Central memory CD8-positive, alpha-beta T cell (primary cell): ENCODE measurements at regions not wholly inside any gene's neighbourhood (a gene's known extent, or its start where the extent isn't known, plus 50 kb on each side); places are given as distances from the start of the nearest gene placed in this dataset.

ENCODE experiments used
- ATAC-seq: fragments of 150-1000 bp; cut with Tn5 transposase; replicated peaks from 2 replicates; pipeline ENCODE4 v1.10.0; 2022; ENCODE audit warnings: mild to moderate bottlenecking, moderate FRiP score, moderate number of reproducible peaks; ENCODE audit not compliant: poor library complexity, severe bottlenecking; ENCODE audit errors: extremely low read depth
- DNase-seq, 2 donors: peaks; one replicate each; pipeline ENCODE4 v3.0.0; 2021; ENCODE audit warnings: low spot score in 2 of 2
- H3K27ac Mint-ChIP-seq: one replicate; pipeline ENCODE4 v1.8.0; 2022; ENCODE audit warnings: low read depth, mild to moderate bottlenecking, moderate library complexity, mixed read lengths
- H3K27me3 Mint-ChIP-seq: one replicate; pipeline ENCODE4 v1.8.0; 2022; ENCODE audit warnings: mixed read lengths
- H3K36me3 Mint-ChIP-seq: one replicate; pipeline ENCODE4 v1.8.0; 2022; ENCODE audit warnings: mild to moderate bottlenecking, moderate library complexity, mixed read lengths; ENCODE audit not compliant: insufficient read depth
- H3K4me1 Mint-ChIP-seq: one replicate; pipeline ENCODE4 v1.8.0; 2022; ENCODE audit warnings: mixed read lengths
- H3K4me3 Mint-ChIP-seq: one replicate; pipeline ENCODE4 v1.8.0; 2022; ENCODE audit warnings: mild to moderate bottlenecking, moderate library complexity, mixed read lengths
- H3K9me3 Mint-ChIP-seq: one replicate; pipeline ENCODE4 v1.8.0; 2022; ENCODE audit warnings: mixed read lengths

- H3K27me3 Mint-ChIP-seq: no peaks in the 10 kb centered on the region
- H3K27ac Mint-ChIP-seq: no peak overlapping the region
- no peaks in the 10 kb centered on the region for H3K4me1 Mint-ChIP-seq
- ATAC-seq (no peak), DNase-seq (no peak)
- H3K4me3 Mint-ChIP-seq: no peak overlapping the region
- H3K36me3 Mint-ChIP-seq: no peaks in the 10 kb centered on the region
- H3K9me3 Mint-ChIP-seq: peaks cover 21% of the 10 kb centered on the region
These were observed 764.5 kb upstream of the ADAMTS16 start for GRCh38 chr5:4375640-4376039.

GRCh38 chr5:4383102-4383501, 757.0 kb upstream of the ADAMTS16 start:
- Mint-ChIP-seq H3K36me3 (no peaks in the 10 kb centered on the region), H3K4me3 (no peak overlapping the region), H3K9me3 (peaks cover 12% of the 10 kb centered on the region), H3K4me1 (no peaks in the 10 kb centered on the region), H3K27ac (no peak overlapping the region), H3K27me3 (no peaks in the 10 kb centered on the region)
- no peak for ATAC-seq
- DNase-seq: no peak

- Mint-ChIP-seq H3K27me3 (no peaks in the 10 kb centered on the region), H3K27ac (no peak overlapping the region), H3K4me1 (no peaks in the 10 kb centered on the region), H3K9me3 (peaks cover 9% of the 10 kb centered on the region), H3K36me3 (no peaks in the 10 kb centered on the region), H3K4me3 (no peak overlapping the region)
- no peak for DNase-seq
- ATAC-seq: no peak
These were observed 756.5 kb upstream of the ADAMTS16 start for GRCh38 chr5:4383518-4384198.

GRCh38 chr5:4384649-4385048, 755.5 kb upstream of the ADAMTS16 start:
- Mint-ChIP-seq H3K9me3 (peaks cover 5% of the 10 kb centered on the region), H3K27ac (no peak overlapping the region), H3K27me3 (no peaks in the 10 kb centered on the region), H3K4me1 (no peaks in the 10 kb centered on the region), H3K36me3 (no peaks in the 10 kb centered on the region), H3K4me3 (no peak overlapping the region)
- DNase-seq (no peak), ATAC-seq (no peak)

- H3K4me3 Mint-ChIP-seq: no peak overlapping the region
- no peak for ATAC-seq
These were observed 754.0 kb upstream of the ADAMTS16 start for GRCh38 chr5:4386152-4386551.

GRCh38 chr5:4387290-4387689, 752.8 kb upstream of the ADAMTS16 start:
- Mint-ChIP-seq H3K36me3 (no peaks in the 10 kb centered on the region), H3K27ac (no peak overlapping the region), H3K27me3 (no peaks in the 10 kb centered on the region), H3K4me1 (no peaks in the 10 kb centered on the region), H3K4me3 (no peak overlapping the region), H3K9me3 (peaks cover 5% of the 10 kb centered on the region)
- no peak for ATAC-seq
- no peak for DNase-seq

More at GRCh38 chr5:4386152-4386551, 754.0 kb upstream of the ADAMTS16 start:
- no peaks in the 10 kb centered on the region for H3K36me3 Mint-ChIP-seq
- no peaks in the 10 kb centered on the region for H3K27me3 Mint-ChIP-seq
- peaks cover 5% of the 10 kb centered on the region for H3K9me3 Mint-ChIP-seq
- no peak for DNase-seq
- H3K27ac Mint-ChIP-seq: no peak overlapping the region
- no peaks in the 10 kb centered on the region for H3K4me1 Mint-ChIP-seq

GRCh38 chr5:4395752-4396151, 744.4 kb upstream of the ADAMTS16 start:
- Mint-ChIP-seq H3K36me3 (no peaks in the 10 kb centered on the region), H3K4me3 (no peak overlapping the region), H3K27ac (no peak overlapping the region), H3K9me3 (peaks cover 24% of the 10 kb centered on the region), H3K4me1 (no peaks in the 10 kb centered on the region), H3K27me3 (no peaks in the 10 kb centered on the region)
- DNase-seq: no peak
- no peak for ATAC-seq

- Mint-ChIP-seq H3K36me3 (no peaks in the 10 kb centered on the region), H3K27me3 (no peaks in the 10 kb centered on the region), H3K4me1 (no peaks in the 10 kb centered on the region), H3K27ac (no peak overlapping the region), H3K4me3 (no peak overlapping the region), H3K9me3 (peaks cover 29% of the 10 kb centered on the region)
- DNase-seq: no peak
- ATAC-seq: no peak
These were observed 734.4 kb upstream of the ADAMTS16 start for GRCh38 chr5:4405614-4406219.

GRCh38 chr5:4410151-4410550, 730.0 kb upstream of the ADAMTS16 start:
- Mint-ChIP-seq H3K9me3 (peaks cover 33% of the 10 kb centered on the region), H3K36me3 (no peaks in the 10 kb centered on the region), H3K27me3 (no peaks in the 10 kb centered on the region), H3K4me1 (no peaks in the 10 kb centered on the region), H3K4me3 (no peak overlapping the region), H3K27ac (no peak overlapping the region)
- DNase-seq (no peak), ATAC-seq (no peak)

- Mint-ChIP-seq H3K4me1 (no peaks in the 10 kb centered on the region), H3K36me3 (no peaks in the 10 kb centered on the region), H3K27ac (no peak overlapping the region), H3K4me3 (no peak overlapping the region), H3K27me3 (no peaks in the 10 kb centered on the region), H3K9me3 (peaks cover 32% of the 10 kb centered on the region)
- ATAC-seq (no peak), DNase-seq (no peak)
These were observed 728.5 kb upstream of the ADAMTS16 start for GRCh38 chr5:4411664-4412063.

- Mint-ChIP-seq H3K9me3 (peaks cover 34% of the 10 kb centered on the region), H3K4me3 (no peak overlapping the region), H3K27me3 (no peaks in the 10 kb centered on the region), H3K27ac (no peak overlapping the region), H3K36me3 (no peaks in the 10 kb centered on the region), H3K4me1 (no peaks in the 10 kb centered on the region)
- ATAC-seq: no peak
- no peak for DNase-seq
These were observed 726.1 kb upstream of the ADAMTS16 start for GRCh38 chr5:4413996-4414395.

- H3K27me3 Mint-ChIP-seq: no peaks in the 10 kb centered on the region
- DNase-seq: no peak
- no peak for ATAC-seq
- H3K4me1 Mint-ChIP-seq: no peaks in the 10 kb centered on the region
- no peak overlapping the region for H3K27ac Mint-ChIP-seq
- H3K36me3 Mint-ChIP-seq: no peaks in the 10 kb centered on the region
- peaks cover 23% of the 10 kb centered on the region for H3K9me3 Mint-ChIP-seq
- no peak overlapping the region for H3K4me3 Mint-ChIP-seq
These were observed 722.0 kb upstream of the ADAMTS16 start for GRCh38 chr5:4418084-4418483.

- Mint-ChIP-seq H3K36me3 (no peaks in the 10 kb centered on the region), H3K27ac (no peak overlapping the region), H3K4me3 (no peak overlapping the region), H3K4me1 (no peaks in the 10 kb centered on the region), H3K9me3 (peaks cover 23% of the 10 kb centered on the region), H3K27me3 (no peaks in the 10 kb centered on the region)
- DNase-seq (no peak), ATAC-seq (no peak)
These were observed 720.8 kb upstream of the ADAMTS16 start for GRCh38 chr5:4419281-4419680.
